Mucosa of rectum (tissue), 2 donors: ENCODE measurements at regions not wholly inside any gene's neighbourhood (a gene's known extent, or its start where the extent isn't known, plus 50 kb on each side); places are given as distances from the start of the nearest gene placed in this dataset.
"Not testable (repeated sequence)": the region's sequence is repeated elsewhere in the genome, so short reads cannot be mapped to it uniquely, and the experiment has no call there.

Source experiments
- H3K27ac ChIP-seq, 2 donors: one replicate each; pipeline ENCODE4 v1.7.0; 2013; ENCODE audit warnings: inconsistent platforms in 2 of 2, low read depth in 2 of 2, low read length in 2 of 2
- H3K27me3 ChIP-seq, 2 donors: one replicate each; pipeline ENCODE4 v1.7.0; 2013; ENCODE audit warnings: low read length in 2 of 2; ENCODE audit not compliant: control insufficient read depth in 2 of 2, insufficient read depth in 2 of 2
- H3K36me3 ChIP-seq, 2 donors: one replicate each; pipeline ENCODE4 v1.7.0; 2013; ENCODE audit warnings: low read length in 2 of 2; ENCODE audit not compliant: control insufficient read depth in 2 of 2, insufficient read depth in 2 of 2
- H3K4me1 ChIP-seq, 2 donors: one replicate each; pipeline ENCODE4 v1.7.0; 2013; ENCODE audit warnings: low read length in 2 of 2, mild to moderate bottlenecking in 1 of 2; ENCODE audit not compliant: control insufficient read depth in 2 of 2, insufficient read depth in 2 of 2
- H3K4me3 ChIP-seq, 2 donors: one replicate each; pipeline ENCODE4 v1.7.0; 2013; ENCODE audit warnings: low read length in 2 of 2
- H3K9ac ChIP-seq, 2 donors: one replicate each; pipeline ENCODE4 v1.7.0; 2013; ENCODE audit warnings: low read length in 2 of 2, low read depth in 1 of 2, mild to moderate bottlenecking in 1 of 2
- H3K9me3 ChIP-seq, 2 donors: one replicate each; pipeline ENCODE4 v1.7.0; 2013; ENCODE audit warnings: low read length in 2 of 2; ENCODE audit not compliant: control insufficient read depth in 2 of 2
- donor health status: healthy.
- donor health status: Normal muscosa, but diverticular disease.

GRCh38 chr16:88148078-88148477 lies 196.8 kb downstream of the BANP start:
- H3K36me3 ChIP-seq, H3K9ac ChIP-seq, H3K4me3 ChIP-seq, H3K4me1 ChIP-seq, H3K27me3 ChIP-seq, H3K27ac ChIP-seq, H3K9me3 ChIP-seq: not testable (repeated sequence)

GRCh38 chr16:88148682-88149081 lies 197.4 kb downstream of the BANP start:
- not testable (repeated sequence) for H3K9me3 ChIP-seq, H3K9ac ChIP-seq, H3K4me3 ChIP-seq, H3K27me3 ChIP-seq, H3K27ac ChIP-seq, H3K36me3 ChIP-seq, H3K4me1 ChIP-seq

GRCh38 chr16:88149158-88149603 lies 197.9 kb downstream of the BANP start:
- H3K27ac ChIP-seq, H3K4me1 ChIP-seq, H3K4me3 ChIP-seq, H3K9ac ChIP-seq, H3K27me3 ChIP-seq, H3K9me3 ChIP-seq, H3K36me3 ChIP-seq: not testable (repeated sequence)

- H3K4me3 ChIP-seq, H3K27me3 ChIP-seq, H3K36me3 ChIP-seq, H3K27ac ChIP-seq, H3K9me3 ChIP-seq, H3K9ac ChIP-seq, H3K4me1 ChIP-seq: not testable (repeated sequence)
Measured at GRCh38 chr16:88149663-88150062, 198.4 kb downstream of the BANP start.

GRCh38 chr16:88150456-88151128 lies 199.4 kb downstream of the BANP start:
- not testable (repeated sequence) for H3K27ac ChIP-seq, H3K9ac ChIP-seq, H3K36me3 ChIP-seq, H3K4me1 ChIP-seq, H3K4me3 ChIP-seq, H3K9me3 ChIP-seq, H3K27me3 ChIP-seq

GRCh38 chr16:88151129-88151499 lies 199.9 kb downstream of the BANP start:
- not testable (repeated sequence) for H3K36me3 ChIP-seq, H3K4me1 ChIP-seq, H3K4me3 ChIP-seq, H3K27ac ChIP-seq, H3K9ac ChIP-seq, H3K27me3 ChIP-seq, H3K9me3 ChIP-seq

- H3K4me1 ChIP-seq, H3K9me3 ChIP-seq, H3K36me3 ChIP-seq, H3K4me3 ChIP-seq, H3K9ac ChIP-seq, H3K27ac ChIP-seq, H3K27me3 ChIP-seq: not testable (repeated sequence)
Measured at GRCh38 chr16:88151859-88152843, 200.9 kb downstream of the BANP start.

GRCh38 chr16:88152879-88153278 lies 201.6 kb downstream of the BANP start:
- H3K4me3 ChIP-seq, H3K9ac ChIP-seq, H3K9me3 ChIP-seq, H3K27me3 ChIP-seq, H3K4me1 ChIP-seq, H3K27ac ChIP-seq, H3K36me3 ChIP-seq: not testable (repeated sequence)

- H3K27ac ChIP-seq, H3K9ac ChIP-seq, H3K4me3 ChIP-seq, H3K4me1 ChIP-seq, H3K27me3 ChIP-seq, H3K9me3 ChIP-seq, H3K36me3 ChIP-seq: not testable (repeated sequence)
Measured at GRCh38 chr16:88153516-88153915, 202.3 kb downstream of the BANP start.

GRCh38 chr16:88154886-88155285 lies 203.7 kb downstream of the BANP start:
- not testable (repeated sequence) for H3K4me3 ChIP-seq, H3K27ac ChIP-seq, H3K9me3 ChIP-seq, H3K9ac ChIP-seq, H3K36me3 ChIP-seq, H3K4me1 ChIP-seq, H3K27me3 ChIP-seq
